ENCODE measurements at regions not wholly inside any gene's neighbourhood (a gene's known extent, or its start where the extent isn't known, plus 50 kb on each side); places are given as distances from the start of the nearest gene placed in this dataset.
"Not testable (repeated sequence)": the region's sequence is repeated elsewhere in the genome, so short reads cannot be mapped to it uniquely, and the experiment has no call there.

- 84 to 95% methylated on average over 10 of the region's 10 CpGs for WGBS, 2 donors
- no peak overlapping the region for H3K4me3 ChIP-seq (replicated peaks in 1 of 3)
Measured at GRCh38 chr3:164360078-164360578, 718.2 kb downstream of the SI start.

DNA sequence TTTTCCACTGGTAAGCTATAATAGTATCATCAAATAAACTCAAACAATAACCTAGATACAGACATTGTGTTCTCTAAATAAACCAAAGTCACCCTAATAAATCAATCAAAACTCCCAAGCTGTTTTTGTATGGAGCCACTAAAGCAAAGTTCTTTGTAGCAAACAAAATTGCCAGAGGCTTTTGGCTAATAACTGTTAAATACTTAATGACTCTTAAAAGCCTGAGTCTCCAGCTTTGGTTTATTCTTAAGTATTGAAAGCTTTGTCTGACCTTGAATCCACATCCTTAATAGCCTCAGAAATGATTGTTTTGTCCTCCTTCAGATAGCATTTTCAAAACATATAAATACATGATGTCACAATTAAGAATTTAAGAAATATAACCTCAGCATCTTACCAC is 725.3 kb downstream of the SI start:
- Histone ChIP-seq H3K4me1 (no peaks in the 10 kb centered on the region), H3K36me3 (no peaks in the 10 kb centered on the region), H3K27ac (no peak overlapping the region), H3K27me3 (no peaks in the 10 kb centered on the region), H3K9me3 (no peaks in the 10 kb centered on the region), H3K4me3 (replicated peaks in 1 of 3) (no peak overlapping the region)
- no peak for TF ChIP-seq POLR2A (IDR thresholded peaks at IDR 0.05)
- no peak for TF ChIP-seq CTCF (IDR thresholded peaks at IDR 0.05)
- DNase-seq, result no peak
- intact Hi-C loops (cut with DNase I), result no loop called here

More at GRCh38 chr3:164360078-164360578, 718.2 kb downstream of the SI start:
- no peak for DNase-seq
- Histone ChIP-seq H3K27me3 (no peaks in the 10 kb centered on the region), H3K36me3 (no peaks in the 10 kb centered on the region), H3K4me1 (no peaks in the 10 kb centered on the region), H3K9me3 (no peaks in the 10 kb centered on the region), H3K27ac (no peak overlapping the region)
- intact Hi-C loops (cut with DNase I), result no loop called here
- TF ChIP-seq POLR2A (IDR thresholded peaks at IDR 0.05), result no peak
- no peak for TF ChIP-seq CTCF (IDR thresholded peaks at IDR 0.05)

- Histone ChIP-seq H3K27ac (no peak overlapping the region), H3K4me3 (replicated peaks in 1 of 3) (no peak overlapping the region), H3K27me3 (no peaks in the 10 kb centered on the region), H3K9me3 (no peaks in the 10 kb centered on the region), H3K36me3 (no peaks in the 10 kb centered on the region), H3K4me1 (no peaks in the 10 kb centered on the region)
- intact Hi-C loops (cut with DNase I), result no loop called here
- no peak for DNase-seq
- TF ChIP-seq POLR2A (IDR thresholded peaks at IDR 0.05) (no peak), CTCF (IDR thresholded peaks at IDR 0.05) (no peak)
Measured at GRCh38 chr3:164351131-164351530, 727.2 kb downstream of the SI start.

GRCh38 chr3:164342206-164342605 is 736.1 kb downstream of the SI start:
- H3K4me3 ChIP-seq (replicated peaks in 1 of 3); DNase-seq; H3K27me3 ChIP-seq; intact Hi-C loops (cut with DNase I); H3K36me3 ChIP-seq; H3K4me1 ChIP-seq; H3K9me3 ChIP-seq; H3K27ac ChIP-seq: not testable (repeated sequence)
- WGBS, 2 donors, result 76 to 84% methylated on average over 5 of the region's 5 CpGs

DNA sequence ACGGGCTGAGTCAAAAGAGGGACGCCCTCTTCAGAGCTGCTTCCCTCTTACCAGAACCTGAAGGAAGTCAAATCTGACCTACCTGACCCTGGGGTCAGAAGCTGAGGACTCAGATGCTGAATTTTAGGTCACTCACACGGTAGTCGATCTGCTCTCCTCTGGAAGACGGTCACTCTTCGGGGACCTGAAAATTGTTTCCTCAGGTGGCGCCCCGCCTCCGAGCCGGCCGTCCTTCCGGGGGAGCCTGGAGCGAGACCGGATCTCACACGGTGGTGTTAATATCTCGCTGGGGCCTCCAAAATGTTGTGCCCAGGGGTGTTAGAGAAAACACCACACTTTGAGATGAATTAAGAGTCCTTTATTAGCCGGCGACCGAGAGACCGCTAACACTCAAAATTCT is 737.2 kb downstream of the SI start:
- Histone ChIP-seq H3K27me3 (no peaks in the 10 kb centered on the region), H3K4me1 (no peaks in the 10 kb centered on the region), H3K27ac (no peak overlapping the region), H3K9me3 (no peaks in the 10 kb centered on the region), H3K4me3 (replicated peaks in 1 of 3) (no peak overlapping the region), H3K36me3 (no peaks in the 10 kb centered on the region)
- intact Hi-C loops (cut with DNase I), result no loop called here
- 90 to 96% methylated on average over 20 of the region's 20 CpGs for WGBS, 2 donors
- no peak for TF ChIP-seq POLR2A (IDR thresholded peaks at IDR 0.05)
- no peak for TF ChIP-seq CTCF (IDR thresholded peaks at IDR 0.05)
- DNase-seq, result no peak

DNA sequence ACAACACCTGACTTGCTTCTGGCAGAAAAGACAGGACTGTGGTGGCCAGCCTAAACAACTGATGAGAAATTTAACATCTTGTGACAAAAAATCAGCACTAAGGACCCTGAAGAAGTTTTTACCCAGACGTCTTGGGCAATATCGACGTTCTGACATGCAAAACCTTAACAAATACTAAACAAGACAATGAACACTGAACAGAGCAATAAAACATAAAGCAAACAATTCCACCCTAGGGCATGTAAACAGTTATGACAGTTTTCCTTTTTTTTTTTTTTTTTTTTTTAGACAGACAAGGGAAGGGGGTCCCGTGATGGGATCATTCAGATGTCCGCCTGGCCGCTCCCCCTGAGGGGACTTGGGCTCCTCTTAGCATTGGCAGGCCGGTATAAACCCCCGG is 738.0 kb downstream of the SI start:
- WGBS, 2 donors, result 93 to 96% methylated on average over 8 of the region's 8 CpGs
- Histone ChIP-seq H3K27ac (no peak overlapping the region), H3K4me1 (no peaks in the 10 kb centered on the region), H3K27me3 (no peaks in the 10 kb centered on the region), H3K4me3 (replicated peaks in 1 of 3) (no peak overlapping the region), H3K9me3 (no peaks in the 10 kb centered on the region), H3K36me3 (no peaks in the 10 kb centered on the region)
- TF ChIP-seq CTCF (IDR thresholded peaks at IDR 0.05), result no peak
- no peak for DNase-seq
- intact Hi-C loops (cut with DNase I), result no loop called here
